DMS53 treated with DMSO at 0.1 percent for 48 hours (cell line): ENCODE measurements at regions not wholly inside any gene's neighbourhood (a gene's known extent, or its start where the extent isn't known, plus 50 kb on each side); places are given as distances from the start of the nearest gene placed in this dataset.
"Not testable (repeated sequence)": the region's sequence is repeated elsewhere in the genome, so short reads cannot be mapped to it uniquely, and the experiment has no call there.

ENCODE experiments used
- DNase-seq: peaks from one replicate; lab custom pipeline; 2025; ENCODE audit not compliant: unreplicated experiment; lab: John Stamatoyannopoulos, UW

DNA sequence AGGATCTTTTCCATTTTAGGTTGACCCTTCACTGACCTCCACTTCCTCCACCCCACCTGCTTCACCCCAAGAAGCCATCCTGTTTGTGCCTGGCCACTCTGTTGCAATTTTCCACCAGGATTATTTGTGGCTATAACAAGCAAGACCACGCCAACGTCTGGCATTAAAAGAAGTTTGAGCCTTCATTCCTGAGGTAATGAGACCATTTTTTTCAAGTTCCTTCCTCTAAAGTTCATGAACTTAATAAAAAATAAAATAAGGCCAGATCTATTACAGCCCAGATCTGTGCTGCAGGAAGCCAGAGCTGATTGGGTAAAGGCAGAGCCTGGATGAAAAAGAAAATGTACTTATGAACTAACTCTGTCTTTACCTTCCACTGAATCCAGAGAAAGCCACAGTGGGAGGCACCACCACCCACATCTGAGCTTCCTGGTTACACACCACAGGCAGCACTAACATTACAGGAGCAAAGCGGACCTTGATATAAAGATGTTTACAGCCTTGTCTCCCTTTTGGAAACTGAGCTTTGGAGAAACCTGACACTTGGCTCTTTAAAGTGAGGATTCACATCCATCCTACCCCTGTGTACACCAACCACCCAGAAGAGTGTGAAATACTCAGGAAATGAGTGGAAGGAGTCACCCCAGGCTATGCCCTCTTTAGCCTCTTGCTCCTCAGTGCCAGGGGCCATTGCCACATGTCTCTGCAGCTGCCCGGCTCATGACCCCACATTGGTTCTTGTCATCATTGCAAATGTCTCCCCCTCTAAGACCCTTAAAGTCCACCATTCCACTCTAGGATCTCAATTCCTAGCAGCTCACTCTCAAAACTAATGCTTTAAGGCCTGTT lies 293.6 kb downstream of the PLPP3 start:
- DNase-seq: no peak

DNA sequence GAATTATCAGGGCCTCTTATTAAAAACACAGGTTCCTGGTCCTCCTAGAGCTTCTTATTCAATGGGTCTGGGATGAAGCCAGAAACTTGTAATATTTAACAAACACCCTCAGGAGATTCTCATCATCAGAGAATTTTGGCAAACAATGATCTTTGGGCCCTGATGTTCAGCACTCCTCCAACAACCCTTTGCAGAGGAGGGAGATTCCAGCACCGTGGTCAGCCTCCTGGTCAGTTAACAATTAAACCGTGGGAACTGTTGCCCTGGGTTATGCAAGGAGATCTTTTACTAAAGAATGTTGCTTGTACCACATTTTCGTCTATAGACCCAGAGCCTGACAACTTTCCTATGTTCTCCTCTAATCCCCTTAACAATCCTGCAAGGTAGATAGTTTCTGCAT lies 294.4 kb downstream of the PLPP3 start:
- DNase-seq: no peak

- DNase-seq: no peak
Observed at GRCh38 chr1:56278061-56278460, 301.3 kb downstream of the PLPP3 start.

GRCh38 chr1:56268519-56269140 lies 310.7 kb downstream of the PLPP3 start:
- DNase-seq: no peak

DNA sequence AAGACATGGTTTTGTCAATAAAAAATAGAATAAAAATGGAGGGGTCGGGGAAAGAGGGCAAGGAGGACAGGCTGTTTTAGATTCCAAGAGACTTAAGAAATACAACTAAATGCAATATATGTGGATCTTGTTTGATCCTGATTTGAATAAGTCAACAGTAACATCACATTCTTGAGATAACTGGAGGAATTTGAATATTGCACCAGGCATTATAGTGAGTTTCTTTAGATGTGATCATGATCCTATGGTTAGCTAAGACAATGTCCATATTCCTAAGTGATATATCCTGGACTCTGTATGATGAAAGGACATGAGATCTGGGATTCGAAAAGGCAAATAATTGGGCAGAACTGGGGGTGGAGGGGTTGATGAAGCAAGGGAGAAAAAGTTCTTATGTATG lies 311.8 kb downstream of the PLPP3 start:
- no peak for DNase-seq

DNA sequence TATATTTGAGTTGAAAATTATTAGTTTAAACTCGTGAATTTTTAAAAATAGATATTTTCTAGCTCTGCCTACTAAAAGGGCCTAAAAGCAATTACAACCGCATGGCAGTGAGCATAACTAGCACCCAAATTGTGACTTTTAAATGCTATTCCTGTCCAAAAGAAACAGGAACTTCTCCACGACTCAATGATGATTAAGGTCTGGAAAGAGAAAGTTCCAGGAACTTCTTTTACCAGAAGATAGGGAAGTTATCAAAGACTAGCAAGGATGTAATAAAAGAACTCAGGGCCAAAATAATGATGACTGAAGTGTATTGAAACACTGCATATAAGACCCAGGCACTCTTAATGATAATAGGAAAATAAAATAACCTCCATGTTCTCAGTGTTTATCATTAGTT lies 313.0 kb downstream of the PLPP3 start:
- DNase-seq: no peak

DNA sequence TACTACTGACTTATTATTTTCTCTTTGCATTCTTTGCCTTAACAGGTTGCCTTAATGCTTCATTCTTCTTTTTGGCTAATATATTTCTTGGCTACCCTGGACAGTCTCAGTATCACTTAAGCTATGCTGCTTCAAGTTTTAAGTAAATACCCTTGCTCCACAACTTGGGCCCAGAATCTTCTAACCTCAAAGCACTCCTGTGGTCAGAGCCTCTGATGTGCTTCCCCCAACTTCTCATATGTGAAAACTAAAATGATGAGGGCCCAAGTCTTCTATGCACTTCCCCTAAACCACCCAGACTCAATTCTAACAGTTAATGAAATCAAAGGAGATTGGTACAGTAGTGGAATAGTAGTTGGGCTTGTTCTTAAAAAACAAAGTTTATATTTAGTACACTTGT lies 314.1 kb downstream of the PLPP3 start:
- DNase-seq: no peak

DNA sequence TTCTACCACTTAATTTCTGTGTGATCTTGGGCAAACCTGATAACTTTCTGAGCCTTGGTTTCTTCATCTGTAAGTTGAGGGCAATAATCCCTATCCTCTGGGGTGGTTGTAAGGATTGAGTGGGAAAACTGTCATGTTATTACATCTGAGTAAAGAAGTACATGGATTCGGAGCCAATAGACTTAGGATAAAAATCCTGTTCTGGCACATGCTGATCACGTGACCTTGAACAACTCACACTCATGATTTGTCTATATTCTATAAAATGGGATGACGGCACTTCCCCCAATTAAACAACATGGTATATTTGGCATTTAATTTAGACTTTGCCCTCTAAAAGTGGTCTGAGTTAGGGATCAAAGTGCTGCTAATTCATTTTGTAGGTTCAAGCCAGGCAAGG lies 315.5 kb downstream of the PLPP3 start:
- no peak for DNase-seq

DNA sequence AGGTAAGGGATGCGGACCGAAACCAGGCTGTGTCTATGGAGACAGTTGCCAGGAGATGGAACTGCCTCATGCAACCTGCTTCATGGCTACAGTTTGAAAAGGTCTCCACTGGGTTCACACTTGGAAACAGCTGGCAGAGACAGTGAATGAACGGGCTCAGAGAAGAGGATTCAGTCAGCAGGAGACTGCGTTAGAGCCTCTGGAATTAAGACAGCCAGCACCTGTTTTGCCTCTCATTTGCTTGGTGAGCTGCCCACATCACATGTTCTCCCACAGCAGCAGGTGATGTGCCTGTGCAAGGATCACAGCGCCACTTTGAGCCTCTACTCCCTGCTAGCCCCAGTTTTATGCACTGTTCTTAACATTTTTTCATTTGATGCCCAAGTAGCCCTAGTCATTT lies 321.0 kb downstream of the PLPP3 start:
- no peak for DNase-seq

GRCh38 chr1:56257726-56258125 lies 321.6 kb downstream of the PLPP3 start:
- DNase-seq: no peak

- no peak for DNase-seq
Observed at GRCh38 chr1:56256153-56257000, 323.0 kb downstream of the PLPP3 start.

- DNase-seq: no peak
Observed at GRCh38 chr1:56255516-56256152, 323.7 kb downstream of the PLPP3 start.

- no peak for DNase-seq
Observed at GRCh38 chr1:56254130-56254529, 325.2 kb downstream of the PLPP3 start.

GRCh38 chr1:56250809-56251208 lies 328.6 kb downstream of the PLPP3 start:
- DNase-seq: no peak

DNA sequence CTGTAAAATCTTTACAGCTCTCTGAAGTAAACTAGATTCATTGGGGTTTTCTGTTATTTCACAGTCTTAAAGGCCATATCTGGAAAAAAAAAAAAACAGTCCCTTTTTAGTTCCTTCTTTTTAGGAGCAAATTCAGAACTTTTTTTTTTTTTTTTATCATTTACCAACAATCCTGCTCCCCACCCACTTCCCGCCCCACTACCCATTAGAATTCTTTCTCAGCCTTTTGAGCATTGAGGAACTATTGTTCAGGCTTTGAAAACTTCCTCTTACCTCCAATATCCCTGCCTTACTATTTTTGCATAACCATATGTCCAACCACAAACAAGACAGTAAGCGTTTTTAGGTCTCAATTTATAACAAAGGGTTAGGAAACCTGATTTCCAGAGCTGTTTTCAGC lies 330.1 kb downstream of the PLPP3 start:
- no peak for DNase-seq

DNA sequence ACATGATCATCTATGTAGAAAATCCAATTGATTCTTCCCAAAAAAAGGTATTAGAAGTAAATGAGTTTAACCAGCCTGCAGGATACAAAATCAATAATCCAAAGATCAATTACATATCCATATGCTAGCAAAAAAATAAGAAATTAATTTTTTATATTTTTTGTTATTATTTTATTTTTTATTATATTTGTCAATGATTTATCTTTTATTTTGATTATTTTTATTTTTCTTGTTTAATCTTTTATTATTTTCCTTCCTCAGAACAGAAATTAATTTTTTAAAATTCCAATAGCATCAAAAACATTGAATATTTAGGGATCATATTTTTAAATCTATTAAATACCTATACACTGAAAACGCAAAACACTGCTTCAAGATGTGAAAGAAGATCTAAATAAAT lies 331.2 kb downstream of the PLPP3 start:
- no peak for DNase-seq

DNA sequence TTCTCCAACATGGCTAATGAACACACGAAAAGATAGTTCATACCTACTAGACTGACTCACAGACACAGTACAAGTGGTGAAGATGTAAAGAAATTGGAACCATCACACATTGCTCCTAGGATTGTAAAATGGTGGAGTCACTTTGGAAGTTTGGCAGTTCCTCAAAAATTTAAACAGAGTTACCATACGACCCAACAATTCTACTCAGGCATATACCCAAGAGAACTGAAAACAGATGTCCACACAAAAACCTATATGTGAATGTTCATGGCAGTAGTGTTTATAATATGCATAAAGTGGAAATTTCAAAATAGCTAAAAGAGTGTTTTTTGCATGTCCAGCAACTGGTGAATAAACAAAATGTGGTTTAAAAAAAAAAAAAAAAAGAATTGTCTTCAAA lies 332.6 kb downstream of the PLPP3 start:
- not testable (repeated sequence) for DNase-seq

- no peak for DNase-seq
Observed at GRCh38 chr1:56240400-56240799, 339.0 kb downstream of the PLPP3 start.

DNA sequence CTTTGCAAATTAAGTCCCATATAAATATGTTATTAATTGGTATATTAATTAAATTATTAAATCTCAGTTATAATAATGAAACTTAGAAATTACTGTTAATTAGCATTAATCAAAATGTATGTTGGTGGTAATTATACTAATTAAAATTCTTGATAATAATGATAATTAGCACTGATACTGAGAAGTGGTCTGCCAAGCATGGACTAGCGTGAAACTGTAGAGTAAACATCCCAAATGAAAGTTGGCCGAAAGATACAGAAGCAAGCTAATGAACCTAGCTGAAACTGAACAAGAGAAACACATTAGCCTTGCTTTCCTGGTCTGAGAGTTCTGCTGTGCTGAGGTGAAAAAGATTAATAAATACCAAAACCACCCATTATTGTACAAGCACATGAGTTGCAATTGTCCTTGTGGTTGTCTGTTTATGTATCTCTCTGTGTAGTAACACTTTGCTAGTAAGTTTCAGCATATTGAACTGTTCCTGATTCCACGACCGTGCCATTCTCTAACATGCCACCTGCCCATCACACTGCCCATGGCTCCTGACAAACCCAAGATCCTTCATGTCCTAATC lies 341.8 kb downstream of the PLPP3 start:
- no peak for DNase-seq

DNA sequence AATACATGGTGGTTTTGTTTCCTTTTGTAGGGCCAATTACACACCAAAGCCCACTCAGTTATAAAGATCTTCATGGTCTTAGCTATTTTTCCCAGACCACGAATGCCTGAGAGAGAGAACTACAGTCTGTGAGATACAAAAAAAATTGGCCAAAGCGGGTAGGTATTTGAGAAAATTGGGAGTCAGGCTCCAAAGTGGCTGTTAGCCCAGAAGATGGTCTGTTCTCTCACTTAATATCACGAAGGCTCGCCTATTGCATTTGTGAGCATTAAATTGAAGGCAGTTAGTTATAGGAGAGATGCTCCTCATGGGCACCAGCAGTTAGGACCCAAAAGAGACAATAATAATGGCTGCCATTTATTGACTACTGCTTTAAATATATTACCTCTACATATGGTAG lies 342.7 kb downstream of the PLPP3 start:
- DNase-seq: no peak

DNA sequence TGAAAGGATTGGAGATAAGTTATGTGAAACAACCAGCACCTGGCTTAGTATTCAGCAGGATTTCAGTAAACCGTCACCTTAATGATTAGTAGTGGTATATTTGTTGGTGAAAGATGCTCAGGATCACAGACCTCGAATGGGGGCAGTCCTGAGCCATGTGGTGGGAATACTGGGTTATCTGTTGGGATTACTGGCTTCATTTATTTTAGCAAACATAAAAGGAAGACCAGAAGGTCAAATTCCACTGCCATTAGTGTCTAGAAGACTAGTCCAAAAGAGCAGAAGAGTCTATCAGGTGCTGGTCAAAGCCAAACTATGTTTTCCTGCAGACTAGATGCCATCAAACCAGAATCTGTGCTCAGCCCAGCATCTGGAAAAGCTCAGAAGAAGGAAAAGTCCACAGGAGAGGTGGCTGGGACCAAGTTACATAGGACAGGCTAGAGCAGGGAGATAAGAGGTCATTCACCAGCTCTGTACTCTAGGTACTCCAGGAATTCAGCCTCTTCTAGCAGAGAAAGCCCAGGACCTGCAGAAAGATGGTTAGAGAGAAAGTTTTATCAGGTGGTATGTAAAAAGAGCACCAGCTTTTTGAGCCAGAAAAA lies 343.4 kb downstream of the PLPP3 start:
- no peak for DNase-seq
